Mesenteric fat pad (tissue), 1 donor: ENCODE measurements at regions not wholly inside any gene's neighbourhood (a gene's known extent, or its start where the extent isn't known, plus 50 kb on each side); places are given as distances from the start of the nearest gene placed in this dataset.

Experiments used
- DNase-seq: peaks from one replicate; pipeline ENCODE4 v3.0.0-alpha.2; 2020; ENCODE audit warnings: low spot score
- donor health status: DM: yes; HTN: yes; CAD: no.

GRCh38 chr16:63069047-63069446 lies 1032.8 kb upstream of the CDH8 start:
- no peak for DNase-seq

GRCh38 chr16:63067141-63067540 lies 1030.9 kb upstream of the CDH8 start:
- DNase-seq, result no peak

GRCh38 chr16:63066552-63066951 lies 1030.3 kb upstream of the CDH8 start:
- DNase-seq, result no peak

- DNase-seq, result no peak
Measured at GRCh38 chr16:63061319-63061718, 1025.1 kb upstream of the CDH8 start.

GRCh38 chr16:63059676-63060075 lies 1023.4 kb upstream of the CDH8 start:
- no peak for DNase-seq

- DNase-seq, result no peak
Measured at GRCh38 chr16:63057341-63057740, 1021.1 kb upstream of the CDH8 start.

GRCh38 chr16:63050391-63050790 lies 1014.2 kb upstream of the CDH8 start:
- no peak for DNase-seq

- no peak for DNase-seq
Measured at GRCh38 chr16:63038397-63039106, 1002.3 kb upstream of the CDH8 start.

GRCh38 chr16:63037761-63038396 lies 1001.6 kb upstream of the CDH8 start:
- no peak for DNase-seq

GRCh38 chr16:63018581-63019223 lies 982.5 kb upstream of the CDH8 start:
- no peak for DNase-seq

- DNase-seq, result no peak
Measured at GRCh38 chr16:63008688-63009087, 972.5 kb upstream of the CDH8 start.

- no peak for DNase-seq
Measured at GRCh38 chr16:63005356-63005755, 969.1 kb upstream of the CDH8 start.

- DNase-seq, result no peak
Measured at GRCh38 chr16:62989480-62989879, 953.2 kb upstream of the CDH8 start.

- no peak for DNase-seq
Measured at GRCh38 chr16:62985722-62986121, 949.5 kb upstream of the CDH8 start.

- no peak for DNase-seq
Measured at GRCh38 chr16:62978451-62978850, 942.2 kb upstream of the CDH8 start.

GRCh38 chr16:62977876-62978275 lies 941.6 kb upstream of the CDH8 start:
- DNase-seq, result no peak

- DNase-seq, result no peak
Measured at GRCh38 chr16:62974424-62974823, 938.2 kb upstream of the CDH8 start.

GRCh38 chr16:62970851-62971250 lies 934.6 kb upstream of the CDH8 start:
- no peak for DNase-seq

GRCh38 chr16:62969711-62970318 lies 933.6 kb upstream of the CDH8 start:
- DNase-seq, result no peak

- no peak for DNase-seq
Measured at GRCh38 chr16:62967611-62968010, 931.4 kb upstream of the CDH8 start.

- DNase-seq, result no peak
Measured at GRCh38 chr16:62967163-62967562, 930.9 kb upstream of the CDH8 start.

GRCh38 chr16:62966626-62967025 lies 930.4 kb upstream of the CDH8 start:
- no peak for DNase-seq
